DND-41 (cell line): ENCODE measurements at regions not wholly inside any gene's neighbourhood (a gene's known extent, or its start where the extent isn't known, plus 50 kb on each side); places are given as distances from the start of the nearest gene placed in this dataset.

ENCODE experiments used
- ATAC-seq: fragments of 200-7000 bp; cut with Tn5 transposase; 3 replicates; pipeline ENCODE4 v1.9.1; 2021; ENCODE audit warnings: low read depth; ENCODE audit not compliant: insufficient read depth
- DNase-seq: peaks from one replicate; pipeline ENCODE4 v3.0.0-alpha.2; 2020
- H2AFZ ChIP-seq: 2 replicates; pipeline ENCODE4 v1.6.0; 2012; ENCODE audit warnings: low read depth, low read length
- H3K27ac ChIP-seq: 2 replicates; pipeline ENCODE4 v1.5.1; 2012; ENCODE audit warnings: low read length, inconsistent platforms
- H3K27me3 ChIP-seq: fragments of 200-600 bp; sonication (generic); 2 replicates; pipeline ENCODE4 v1.6.0; 2012; ENCODE audit warnings: low read length, mild to moderate bottlenecking, inconsistent platforms; ENCODE audit not compliant: insufficient read depth, poor library complexity
- H3K36me3 ChIP-seq: 2 replicates; pipeline ENCODE4 v1.5.1; 2012; ENCODE audit warnings: low read length, inconsistent platforms; ENCODE audit not compliant: insufficient read depth
- H3K4me1 ChIP-seq: 2 replicates; pipeline ENCODE4 v1.5.1; 2012; ENCODE audit warnings: mild to moderate bottlenecking, low read length; ENCODE audit not compliant: insufficient read depth
- H3K4me2 ChIP-seq: 2 replicates; pipeline ENCODE4 v1.6.0; 2012; ENCODE audit warnings: mild to moderate bottlenecking, moderate library complexity, low read length, inconsistent platforms; ENCODE audit not compliant: insufficient read depth
- H3K4me3 ChIP-seq, 2 experiments: fragments of 200-600 bp in 1 of 2; shearing (Covaris generic) in 1 of 2; 2 replicates each; pipeline ENCODE4 v1.5.1; 2012 to 2016; ENCODE audit warnings: inconsistent platforms in 2 of 2, low read length in 2 of 2, mild to moderate bottlenecking in 2 of 2, low read depth in 1 of 2, moderate library complexity in 1 of 2
- H3K79me2 ChIP-seq: 2 replicates; pipeline ENCODE4 v1.6.0; 2012; ENCODE audit warnings: low read length, inconsistent platforms; ENCODE audit not compliant: insufficient read depth
- H3K9ac ChIP-seq: 2 replicates; pipeline ENCODE4 v1.6.0; 2012; ENCODE audit warnings: low read depth, mild to moderate bottlenecking, inconsistent platforms, low read length, moderate library complexity
- H3K9me3 ChIP-seq: 2 replicates; pipeline ENCODE4 v1.5.1; 2012; ENCODE audit warnings: low read length, moderate library complexity, mild to moderate bottlenecking, inconsistent platforms; ENCODE audit not compliant: insufficient read depth, severe bottlenecking
- H4K20me1 ChIP-seq: 2 replicates; pipeline ENCODE4 v1.6.0; 2012; ENCODE audit warnings: low read length; ENCODE audit not compliant: insufficient read depth
- EZH2 ChIP-seq: IDR thresholded peaks from 3 replicates; pipeline ENCODE4 v1.6.1; 2012; ENCODE audit warnings: borderline replicate concordance, low read depth, mild to moderate bottlenecking, moderate library complexity, low read length, inconsistent platforms; ENCODE audit not compliant: severe bottlenecking
- TF ChIP-seq, protein P1 (sequence below): IDR thresholded peaks from 2 replicates; pipeline ENCODE4 v1.5.1; 2012; ENCODE audit warnings: borderline replicate concordance, low read length, moderate library complexity, mild to moderate bottlenecking; ENCODE audit not compliant: poor library complexity, severe bottlenecking; ENCODE audit errors: extremely low read depth

DNA sequence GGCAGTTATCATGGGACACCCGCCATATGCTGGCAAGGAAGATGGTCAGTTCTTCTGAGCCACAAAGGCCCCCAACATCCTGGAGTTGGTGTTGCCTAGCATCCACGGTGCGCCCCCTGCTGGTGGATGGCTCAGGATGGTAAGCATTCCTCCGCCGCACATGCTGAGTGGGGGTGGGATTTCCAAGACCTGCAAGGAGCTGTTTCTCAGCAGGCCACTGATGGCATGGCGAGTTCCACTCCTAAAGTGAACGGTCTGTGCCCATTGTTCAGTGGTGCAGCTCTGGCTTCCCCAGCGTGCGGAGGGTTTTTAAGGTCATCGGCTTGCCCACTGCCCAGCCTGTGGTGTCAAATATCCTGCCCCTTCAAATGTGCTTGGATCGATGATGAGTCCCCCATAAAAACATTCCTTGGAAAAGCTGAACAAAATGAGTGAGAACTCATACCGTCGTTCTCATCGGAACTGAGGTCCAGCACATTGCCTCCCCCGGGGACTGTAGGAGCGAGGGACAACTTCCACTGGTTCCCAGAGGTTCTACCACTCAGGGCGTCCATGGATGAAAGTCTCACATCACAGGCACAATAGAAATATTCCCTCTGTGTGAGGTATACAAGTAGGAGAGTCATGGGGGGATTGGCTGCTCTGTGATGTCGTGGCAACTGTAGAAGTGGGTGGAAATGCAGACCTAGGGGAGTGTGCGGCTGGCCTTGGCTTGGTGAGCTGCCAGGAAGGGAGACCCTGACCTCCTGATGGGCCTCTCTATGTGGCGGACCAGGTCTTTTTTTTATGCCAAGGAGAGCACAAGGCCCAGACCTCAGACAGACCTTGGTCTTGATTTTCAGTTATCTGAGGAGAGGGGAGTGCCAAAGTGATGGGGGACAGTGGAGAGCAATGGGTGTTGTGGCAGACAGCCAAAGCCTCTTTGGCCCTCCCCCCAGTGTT lies 102.0 kb downstream of the SNRPN start:
- Histone ChIP-seq H3K27me3 (no peaks in the 10 kb centered on the region), H3K9me3 (peaks cover 99% of the 10 kb centered on the region), H3K9ac (no peak overlapping the region), H3K27ac (no peak overlapping the region), H3K4me3 (0 out of 4 replicates have a peak overlapping the region, but pooled peaks of 1 of the 2 experiments have one; percentile 16), H3K79me2 (no peaks in the 10 kb centered on the region), H3K36me3 (peaks cover 100% of the 10 kb centered on the region), H2AFZ (no peak overlapping the region), H4K20me1 (no peaks in the 10 kb centered on the region), H3K4me2 (no peak overlapping the region), H3K4me1 (no peaks in the 10 kb centered on the region)
- no peak for TF ChIP-seq EZH2
- TF ChIP-seq, protein P1, sequence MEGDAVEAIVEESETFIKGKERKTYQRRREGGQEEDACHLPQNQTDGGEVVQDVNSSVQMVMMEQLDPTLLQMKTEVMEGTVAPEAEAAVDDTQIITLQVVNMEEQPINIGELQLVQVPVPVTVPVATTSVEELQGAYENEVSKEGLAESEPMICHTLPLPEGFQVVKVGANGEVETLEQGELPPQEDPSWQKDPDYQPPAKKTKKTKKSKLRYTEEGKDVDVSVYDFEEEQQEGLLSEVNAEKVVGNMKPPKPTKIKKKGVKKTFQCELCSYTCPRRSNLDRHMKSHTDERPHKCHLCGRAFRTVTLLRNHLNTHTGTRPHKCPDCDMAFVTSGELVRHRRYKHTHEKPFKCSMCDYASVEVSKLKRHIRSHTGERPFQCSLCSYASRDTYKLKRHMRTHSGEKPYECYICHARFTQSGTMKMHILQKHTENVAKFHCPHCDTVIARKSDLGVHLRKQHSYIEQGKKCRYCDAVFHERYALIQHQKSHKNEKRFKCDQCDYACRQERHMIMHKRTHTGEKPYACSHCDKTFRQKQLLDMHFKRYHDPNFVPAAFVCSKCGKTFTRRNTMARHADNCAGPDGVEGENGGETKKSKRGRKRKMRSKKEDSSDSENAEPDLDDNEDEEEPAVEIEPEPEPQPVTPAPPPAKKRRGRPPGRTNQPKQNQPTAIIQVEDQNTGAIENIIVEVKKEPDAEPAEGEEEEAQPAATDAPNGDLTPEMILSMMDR, result peak; percentile 28
- ATAC-seq, result no peak
- peak; percentile 2 for DNase-seq

DNA sequence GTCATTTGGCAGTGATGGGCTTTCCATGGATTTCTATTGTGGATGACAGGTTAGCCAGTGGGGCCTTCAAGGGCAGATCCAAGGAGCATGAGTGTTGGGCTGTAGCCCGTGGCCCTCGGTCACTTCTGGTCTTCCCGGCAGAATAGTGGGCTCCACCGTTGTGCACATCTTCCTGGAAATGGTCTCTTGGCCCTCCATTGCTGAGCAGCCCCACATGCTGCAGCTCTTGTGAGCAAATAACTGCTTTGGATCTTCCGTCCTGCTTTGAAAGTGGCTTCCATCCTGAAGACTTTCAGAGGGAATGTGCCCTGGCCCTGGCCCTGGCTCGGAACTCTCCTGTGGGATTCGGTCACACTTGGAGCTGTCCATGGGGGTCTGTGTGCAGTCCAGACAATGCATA lies 102.8 kb downstream of the SNRPN start:
- ATAC-seq, result no peak
- Histone ChIP-seq H3K79me2 (no peaks in the 10 kb centered on the region), H3K27ac (no peak overlapping the region), H3K9me3 (peaks cover 98% of the 10 kb centered on the region), H3K27me3 (no peaks in the 10 kb centered on the region), H2AFZ (no peak overlapping the region), H3K4me2 (no peak overlapping the region), H4K20me1 (no peaks in the 10 kb centered on the region), H3K4me1 (no peaks in the 10 kb centered on the region), H3K36me3 (peaks cover 100% of the 10 kb centered on the region), H3K4me3 (no peak overlapping the region), H3K9ac (no peak overlapping the region)
- peak; percentile 2 for DNase-seq
- TF ChIP-seq, protein P1, result no peak
- no peak for TF ChIP-seq EZH2

GRCh38 chr15:25058080-25058785 lies 103.4 kb downstream of the SNRPN start:
- Histone ChIP-seq H3K36me3 (peaks cover 100% of the 10 kb centered on the region), H3K4me1 (no peaks in the 10 kb centered on the region), H3K4me3 (no peak overlapping the region; a peak in 1 of 4 replicates), H3K27ac (no peak overlapping the region), H3K27me3 (no peaks in the 10 kb centered on the region), H3K9ac (no peak overlapping the region), H3K79me2 (no peaks in the 10 kb centered on the region), H3K4me2 (no peak overlapping the region), H4K20me1 (no peaks in the 10 kb centered on the region), H2AFZ (no peak overlapping the region), H3K9me3 (peaks cover 98% of the 10 kb centered on the region)
- TF ChIP-seq, protein P1, result no peak
- TF ChIP-seq EZH2, result no peak
- ATAC-seq (no peak), DNase-seq (peak; percentile 1)
